GM12878 (cell line): ENCODE measurements at regions not wholly inside any gene's neighbourhood (a gene's known extent, or its start where the extent isn't known, plus 50 kb on each side); places are given as distances from the start of the nearest gene placed in this dataset.

Experiments
- CREB1 ChIP-seq: IDR thresholded peaks from 2 replicates; pipeline ENCODE4 v1.6.1; 2012; ENCODE audit warnings: low read depth, mild to moderate bottlenecking, inconsistent platforms
- HDAC2 ChIP-seq: fragments of 200-600 bp; sonication (generic); IDR thresholded peaks from 2 replicates; pipeline ENCODE4 v1.6.1; 2017
- MXI1 ChIP-seq: fragments of 150-350 bp; IDR thresholded peaks from 2 replicates; pipeline ENCODE4 v1.6.1; 2011; ENCODE audit warnings: low read depth, mild to moderate bottlenecking, inconsistent platforms, low read length, improper control_type of control experiment
- SUPT20H ChIP-seq: IDR thresholded peaks from 2 replicates; pipeline ENCODE4 v1.6.1; 2011; ENCODE audit warnings: low read depth, mild to moderate bottlenecking, low read length, moderate library complexity, borderline replicate concordance; ENCODE audit not compliant: control insufficient read depth
- TF ChIP-seq, protein P1 (sequence below): IDR thresholded peaks from 2 replicates; pipeline ENCODE4 v1.6.1; 2011; ENCODE audit warnings: borderline replicate concordance, low read depth, mild to moderate bottlenecking, moderate library complexity, mixed read lengths, low read length; ENCODE audit not compliant: insufficient read depth; ENCODE audit errors: extremely low read length

DNA sequence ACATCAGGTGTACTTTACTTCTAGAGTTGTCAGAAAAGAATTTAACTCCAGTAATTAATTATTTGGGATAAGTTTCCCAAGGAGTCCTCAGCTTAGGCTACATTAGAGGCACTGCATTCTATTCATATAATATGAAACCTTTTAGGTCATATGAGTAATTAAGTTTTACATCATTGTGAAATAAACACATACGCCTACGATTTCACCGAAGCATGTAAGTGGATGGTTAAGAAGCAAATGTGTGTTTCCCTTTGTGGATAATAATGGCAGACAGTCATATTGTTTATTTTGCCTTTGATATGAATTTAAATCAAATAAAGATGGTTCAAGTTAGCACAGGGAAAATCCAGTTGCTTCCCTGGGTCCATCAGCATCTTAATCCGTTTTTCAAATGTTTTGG lies 535.9 kb upstream of the ATP11B start:
- TF ChIP-seq MXI1 (no peak), HDAC2 (no peak), CREB1 (no peak), SUPT20H (no peak)
- TF ChIP-seq, protein P1, sequence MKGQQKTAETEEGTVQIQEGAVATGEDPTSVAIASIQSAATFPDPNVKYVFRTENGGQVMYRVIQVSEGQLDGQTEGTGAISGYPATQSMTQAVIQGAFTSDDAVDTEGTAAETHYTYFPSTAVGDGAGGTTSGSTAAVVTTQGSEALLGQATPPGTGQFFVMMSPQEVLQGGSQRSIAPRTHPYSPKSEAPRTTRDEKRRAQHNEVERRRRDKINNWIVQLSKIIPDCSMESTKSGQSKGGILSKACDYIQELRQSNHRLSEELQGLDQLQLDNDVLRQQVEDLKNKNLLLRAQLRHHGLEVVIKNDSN = no peak
